Retina (tissue), 1 donor: ENCODE measurements at regions not wholly inside any gene's neighbourhood (a gene's known extent, or its start where the extent isn't known, plus 50 kb on each side); places are given as distances from the start of the nearest gene placed in this dataset.

ENCODE experiments used
- DNase-seq: peaks from one replicate; pipeline ENCODE4 v3.0.0-alpha.2; 2016

GRCh38 chr11:89119426-89119825 lies 53.6 kb upstream of the GRM5 start:
- DNase-seq: peak; percentile 36

- DNase-seq: no peak
Measured at GRCh38 chr11:89125298-89125697, 52.4 kb upstream of the TYR start.
